Activated CD4-positive, alpha-beta T cell treated with anti-CD3 and anti-CD28 coated beads, Interleukin-2, amount 50 U/mL, for 16 hours (primary cell): ENCODE measurements at regions not wholly inside any gene's neighbourhood (a gene's known extent, or its start where the extent isn't known, plus 50 kb on each side); places are given as distances from the start of the nearest gene placed in this dataset.

Experiments
- DNase-seq: peaks from one replicate; pipeline ENCODE4 v3.0.0-alpha.2; 2020

- no peak for DNase-seq
These were observed 83.3 kb downstream of the ZNF608 start for GRCh38 chr5:124663101-124663506.

GRCh38 chr5:124662181-124662781 lies 84.2 kb downstream of the ZNF608 start:
- DNase-seq: no peak

GRCh38 chr5:124661317-124662141 lies 84.9 kb downstream of the ZNF608 start:
- DNase-seq: no peak

GRCh38 chr5:124660229-124661093 lies 86.0 kb downstream of the ZNF608 start:
- DNase-seq: no peak

DNA sequence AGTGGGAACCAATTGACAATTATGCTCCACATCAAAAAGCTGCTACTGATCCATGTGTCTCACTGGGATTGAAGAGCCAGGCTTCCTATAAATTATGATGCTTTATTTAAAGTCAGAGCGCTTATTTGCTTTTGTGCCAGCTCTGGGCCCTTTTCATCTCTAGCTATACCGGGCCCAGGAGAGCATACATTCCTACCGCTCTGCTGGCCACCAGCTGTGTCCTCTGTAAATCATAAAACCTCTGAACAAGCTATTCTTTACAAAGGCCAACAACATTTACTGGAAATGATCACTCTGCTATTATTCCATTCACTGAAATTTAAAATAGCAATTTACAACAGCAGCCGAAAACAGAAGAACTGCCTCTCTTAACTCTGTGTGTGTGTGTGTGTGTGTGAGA lies 86.6 kb downstream of the ZNF608 start:
- no peak for DNase-seq

GRCh38 chr5:124658867-124659557 lies 87.4 kb downstream of the ZNF608 start:
- no peak for DNase-seq

GRCh38 chr5:124655921-124656511 lies 90.4 kb downstream of the ZNF608 start:
- no peak for DNase-seq

DNA sequence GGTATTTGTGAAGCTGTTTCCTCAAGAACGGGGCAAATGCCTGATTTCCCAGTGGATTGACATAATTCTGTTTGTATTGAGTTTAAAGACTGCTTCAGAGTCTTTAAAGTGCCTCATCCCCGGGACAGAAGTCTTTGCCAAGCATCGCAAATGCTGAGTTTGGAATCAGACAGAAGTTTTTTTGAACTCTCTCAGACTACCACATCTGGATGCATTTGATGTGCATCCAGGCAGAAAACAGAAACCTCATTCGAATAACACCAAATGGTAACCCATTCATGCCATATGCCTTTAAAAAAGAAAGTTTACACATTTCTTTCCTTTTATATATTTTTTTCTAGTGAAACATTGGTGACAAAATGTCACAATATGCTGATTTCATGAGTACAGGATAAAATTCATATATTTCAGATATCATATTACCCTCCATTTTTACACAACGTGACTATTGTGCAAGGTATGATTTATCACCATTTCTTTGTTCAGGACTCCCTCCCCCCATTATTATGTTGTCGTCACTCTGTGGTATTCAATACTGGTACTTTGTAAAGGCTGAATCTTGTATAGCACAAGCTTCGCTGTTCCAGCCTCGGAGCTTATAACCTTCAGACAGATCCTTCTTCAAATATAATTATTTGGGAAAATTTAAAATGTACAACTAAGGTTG lies 91.1 kb downstream of the ZNF608 start:
- DNase-seq: no peak

DNA sequence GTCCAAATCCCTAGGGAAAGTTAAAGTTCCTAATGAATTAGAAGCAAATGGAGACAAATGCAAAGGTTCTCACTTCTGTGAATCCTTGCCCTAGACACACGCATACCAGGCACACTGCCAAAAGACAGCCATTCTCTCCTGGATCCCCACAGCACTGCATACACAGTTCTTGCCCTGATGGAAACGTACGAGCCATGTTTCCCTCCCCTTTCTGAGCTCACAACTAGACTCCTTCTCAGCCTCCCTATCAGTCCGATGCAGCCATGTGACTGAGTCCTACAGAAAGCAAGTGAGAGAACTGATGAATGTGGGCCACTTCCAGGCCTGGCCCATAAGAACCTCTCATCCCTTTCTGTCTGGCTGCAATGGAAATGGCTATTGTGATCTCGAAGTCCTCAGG lies 92.0 kb downstream of the ZNF608 start:
- DNase-seq: no peak

DNA sequence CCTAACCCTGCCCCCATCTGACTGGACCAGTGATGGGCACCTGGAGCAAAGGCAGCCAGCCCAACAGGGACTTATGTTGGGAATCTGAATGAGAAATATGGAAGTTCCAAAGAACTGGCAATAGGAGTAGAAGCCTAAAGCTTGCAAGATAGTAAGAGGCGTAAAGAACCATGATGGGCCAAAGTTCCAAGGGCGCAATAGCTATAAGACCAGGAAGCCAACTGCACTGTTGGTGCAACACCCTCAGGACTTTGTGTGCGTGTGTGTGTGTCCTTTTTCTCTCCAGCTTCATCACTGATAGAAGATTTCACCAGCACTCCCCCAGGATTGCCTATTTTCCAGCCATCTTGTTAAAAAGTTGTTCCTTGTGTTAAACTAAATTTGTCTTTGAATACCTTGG lies 92.8 kb downstream of the ZNF608 start:
- DNase-seq: no peak

DNA sequence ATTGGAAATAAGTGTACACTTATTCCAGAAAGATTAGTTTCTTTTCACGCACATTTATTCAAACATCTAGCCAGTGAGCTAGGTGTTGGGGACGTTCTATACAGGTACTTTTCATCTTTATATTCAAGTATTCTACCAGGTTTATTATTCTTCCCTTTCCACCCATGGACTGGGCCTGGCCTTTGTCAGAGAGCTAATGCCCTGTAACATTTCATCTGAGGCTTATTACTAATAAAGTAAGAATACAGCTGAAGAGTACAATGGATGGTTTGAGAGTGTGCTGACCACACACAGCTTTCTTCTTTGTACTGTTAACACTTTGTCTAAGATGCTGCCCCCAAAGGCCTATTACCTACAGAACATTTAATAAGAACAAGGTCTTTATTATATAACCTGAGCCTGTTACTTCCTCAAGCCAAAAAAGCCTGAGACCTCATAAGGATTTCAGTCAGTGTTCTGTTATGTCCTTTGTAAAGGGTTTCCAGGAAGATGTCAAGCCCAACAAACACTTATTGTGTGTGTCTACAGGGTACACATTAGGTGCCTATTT lies 93.5 kb downstream of the ZNF608 start:
- DNase-seq: no peak

GRCh38 chr5:124652514-124652819 lies 94.0 kb downstream of the ZNF608 start:
- DNase-seq: no peak

DNA sequence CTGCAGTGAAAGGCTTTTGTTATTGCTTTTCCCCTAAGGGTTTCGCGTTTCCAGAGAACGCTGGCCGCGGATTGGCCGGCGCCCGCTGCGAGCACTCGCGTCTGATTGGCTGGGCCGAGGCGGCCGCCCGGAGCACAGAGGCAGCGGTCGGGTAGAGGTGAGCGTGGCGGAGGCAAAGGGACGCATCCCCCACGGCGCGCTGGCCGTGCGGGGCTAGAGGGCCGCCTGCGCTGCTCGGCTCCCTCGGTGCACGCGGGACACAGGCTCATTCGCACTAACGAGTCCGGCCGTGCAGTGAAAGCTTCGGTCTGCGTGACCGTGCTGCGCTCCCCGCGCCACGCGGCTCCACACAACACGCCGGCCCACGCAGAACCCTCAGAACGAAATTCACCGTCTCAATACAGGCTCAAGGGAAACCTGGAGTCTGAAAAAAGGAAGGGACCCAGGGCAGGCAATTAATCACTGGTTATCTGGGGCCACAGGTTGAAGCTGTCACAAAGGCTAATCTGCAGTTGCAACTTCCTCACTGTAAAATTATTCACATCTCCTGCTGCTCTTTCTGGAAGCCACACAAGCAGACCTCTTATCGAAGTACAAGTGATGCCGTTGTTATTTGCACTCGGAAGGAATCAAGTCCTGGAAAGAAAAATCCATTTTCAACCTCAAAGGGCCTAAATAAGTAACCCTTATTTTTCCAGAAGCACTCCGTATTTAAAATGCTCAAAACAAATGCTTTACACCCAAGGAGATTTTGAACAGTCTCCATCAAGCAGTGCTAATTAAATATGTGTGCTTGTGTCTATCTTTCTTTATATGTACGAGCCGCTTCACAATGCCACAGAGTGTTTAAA lies 94.6 kb downstream of the ZNF608 start:
- DNase-seq: peak; percentile 24

DNA sequence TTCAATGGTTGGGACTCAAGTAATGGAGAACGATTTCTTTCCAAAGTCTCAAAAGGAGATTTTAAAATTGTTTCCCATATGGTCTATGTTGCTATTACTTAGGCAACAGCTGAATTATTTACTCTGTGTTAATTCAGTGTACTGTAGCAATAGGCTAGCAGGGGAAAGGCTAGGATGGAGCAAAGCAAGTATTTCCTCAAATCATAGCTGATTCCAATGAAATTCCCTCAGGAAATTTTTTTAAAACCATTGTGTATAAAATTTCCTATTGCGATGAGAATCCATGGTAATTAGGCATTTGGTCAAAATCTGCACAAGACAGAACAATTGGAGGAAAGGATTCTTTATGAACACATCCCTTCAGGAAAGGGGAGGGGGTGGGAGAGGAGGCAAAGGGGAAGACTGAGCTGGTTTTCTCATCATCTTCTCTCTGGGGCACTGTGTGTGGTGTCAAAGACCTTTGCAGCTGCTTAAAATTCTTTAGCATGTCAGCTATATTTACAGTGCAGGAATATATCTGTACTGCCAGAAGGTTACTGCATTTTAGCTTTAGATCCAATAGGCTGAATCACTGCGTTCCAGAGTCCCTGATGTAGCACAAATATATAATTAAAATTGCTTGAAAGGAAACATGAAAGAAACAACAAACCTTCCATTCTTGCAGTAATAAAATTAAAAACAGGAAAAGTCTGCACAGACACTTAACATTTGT lies 95.3 kb downstream of the ZNF608 start:
- no peak for DNase-seq

- DNase-seq: no peak
These were observed 96.3 kb downstream of the ZNF608 start for GRCh38 chr5:124650147-124650561.

GRCh38 chr5:124649491-124650146 lies 96.8 kb downstream of the ZNF608 start:
- peak; percentile 87 for DNase-seq

DNA sequence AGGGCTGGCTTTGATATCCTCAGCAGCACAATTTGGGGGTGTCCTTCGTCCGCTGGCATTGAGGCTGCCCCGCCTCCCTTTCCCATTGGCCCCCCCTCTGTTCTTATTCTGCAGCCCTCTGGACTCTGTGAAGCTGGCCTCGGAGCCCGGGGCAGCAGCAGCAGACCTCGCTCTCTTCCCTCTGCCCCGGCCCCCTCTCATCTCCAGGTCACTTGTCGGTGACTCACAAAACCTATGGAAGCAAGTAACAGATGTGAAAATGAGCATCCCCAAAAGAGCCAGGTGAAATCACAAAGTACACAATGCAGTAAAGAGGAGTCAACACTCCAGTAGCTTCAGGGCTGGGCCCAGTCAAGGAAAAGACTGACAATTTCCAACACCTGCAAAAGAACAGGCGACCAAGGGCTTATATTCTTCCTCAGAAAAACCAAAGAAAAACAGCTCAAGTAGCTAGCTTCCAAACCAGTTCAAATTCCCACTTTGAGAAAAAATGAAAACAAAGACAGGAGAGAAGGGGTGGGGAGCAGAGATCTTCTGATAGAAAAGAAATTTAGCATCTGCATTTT lies 97.5 kb downstream of the ZNF608 start:
- no peak for DNase-seq

DNA sequence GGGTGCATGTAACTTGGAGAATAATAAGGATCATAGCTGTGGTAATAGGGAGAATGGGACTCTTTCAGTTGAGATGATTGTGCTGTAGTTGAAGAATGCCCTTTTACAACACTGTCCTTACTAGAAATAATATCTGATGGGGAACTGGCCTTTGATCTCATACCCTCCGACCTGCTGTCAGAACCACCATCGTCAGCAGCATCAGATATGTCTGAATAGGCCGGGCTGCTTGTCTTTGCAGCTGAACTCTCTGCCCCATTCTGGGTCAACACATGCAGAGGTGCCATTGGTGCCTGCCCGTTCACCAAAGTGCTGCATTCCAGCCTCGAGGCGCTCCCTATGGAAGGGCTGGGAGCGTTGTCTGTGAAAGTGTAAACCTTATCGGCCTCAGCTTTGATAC lies 99.1 kb downstream of the ZNF608 start:
- no peak for DNase-seq

DNA sequence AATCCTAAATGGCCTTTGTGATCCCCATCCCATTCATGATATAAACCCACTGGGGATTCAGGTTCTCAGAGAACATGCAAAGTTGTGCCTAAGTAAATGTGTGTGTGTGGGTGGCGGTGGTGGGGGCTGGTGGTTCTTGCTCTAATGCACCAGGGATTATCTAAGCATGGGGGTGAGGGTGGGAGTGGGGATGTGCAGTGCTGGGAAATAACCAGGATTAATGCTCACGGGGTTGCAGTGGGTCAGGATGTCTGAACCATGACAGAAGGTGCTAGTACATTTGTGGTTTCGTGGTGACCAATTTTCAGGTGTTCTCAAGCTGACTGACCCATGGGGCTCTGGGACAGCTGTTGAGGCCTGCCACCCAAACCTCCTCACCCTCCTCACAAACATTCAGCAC lies 101.0 kb downstream of the ZNF608 start:
- no peak for DNase-seq
